RWPE1 (cell line): ENCODE measurements at regions not wholly inside any gene's neighbourhood (a gene's known extent, or its start where the extent isn't known, plus 50 kb on each side); places are given as distances from the start of the nearest gene placed in this dataset.

Source experiments
- CTCF ChIA-PET: fragments of 350-600 bp; sonication (Branson Sonifier 250); formaldehyde crosslinking; extraction: SDS; loops from one replicate; lab custom pipeline; 2021; lab: Yijun Ruan, JAX
- POLR2A ChIA-PET: fragments of 400-600 bp; formaldehyde crosslinking; extraction: SDS; loops from one replicate; lab custom pipeline; 2020; ENCODE audit warnings: antibody characterized with exemption; ENCODE audit not compliant: low non-redundant PET; lab: Yijun Ruan, JAX
- DNase-seq: peaks from one replicate; pipeline ENCODE4 v3.0.0; 2012; ENCODE audit warnings: low spot score
- H3K27ac ChIP-seq: fragments of 450-650 bp; 2 replicates; pipeline ENCODE4 v1.5.1; 2017
- CTCF ChIP-seq: fragments of 450-650 bp; conservative IDR thresholded peaks from 2 replicates; pipeline ENCODE4 v1.5.1; 2017; ENCODE audit warnings: low read depth, mild to moderate bottlenecking

- ChIA-PET CTCF (no interaction called here), POLR2A (interaction anchor here (0.6 kb wide), 1 partner anchor 215 kb away, joined by 3 read pairs; no protein-coding TSS in a partner anchor)
- DNase-seq: no peak
- H3K27ac ChIP-seq: no peak overlapping the region
- no peak for TF ChIP-seq CTCF
These were observed 154.1 kb upstream of the LPP start for GRCh38 chr3:187999821-188000220.

- DNase-seq: no peak
- no peak for TF ChIP-seq CTCF
- H3K27ac ChIP-seq: no peak overlapping the region
- CTCF ChIA-PET: no interaction called here
- POLR2A ChIA-PET: interaction anchor here (0.6 kb wide), 1 partner anchor 215 kb away, joined by 3 read pairs; no protein-coding TSS in a partner anchor
These were observed 153.5 kb upstream of the LPP start for GRCh38 chr3:188000361-188000861.

GRCh38 chr3:188001093-188001492 is 152.9 kb upstream of the LPP start:
- no peak for DNase-seq
- CTCF ChIA-PET: no interaction called here
- no peak for TF ChIP-seq CTCF
- no peak overlapping the region for H3K27ac ChIP-seq
- POLR2A ChIA-PET: no interaction called here

GRCh38 chr3:188001926-188002325 is 152.0 kb upstream of the LPP start:
- TF ChIP-seq CTCF: no peak
- H3K27ac ChIP-seq: no peak overlapping the region
- POLR2A ChIA-PET: no interaction called here
- no peak for DNase-seq
- CTCF ChIA-PET: no interaction called here

GRCh38 chr3:188002626-188003138 is 151.3 kb upstream of the LPP start:
- POLR2A ChIA-PET: no interaction called here

More at GRCh38 chr3:188002626-188003138, 151.3 kb upstream of the LPP start:
- no peak overlapping the region for H3K27ac ChIP-seq
- CTCF ChIA-PET: interaction anchor here (0.6 kb wide), 1 partner anchor 14 kb away, joined by 3 read pairs; no protein-coding TSS in a partner anchor
- no peak for DNase-seq
- no peak for TF ChIP-seq CTCF
